Dermis blood vessel endothelial cell (primary cell): ENCODE measurements at regions not wholly inside any gene's neighbourhood (a gene's known extent, or its start where the extent isn't known, plus 50 kb on each side); places are given as distances from the start of the nearest gene placed in this dataset.
"Not testable (repeated sequence)": the region's sequence is repeated elsewhere in the genome, so short reads cannot be mapped to it uniquely, and the experiment has no call there.

ENCODE experiments used
- DNase-seq: peaks from one replicate; pipeline ENCODE4 v3.0.0; 2010

- DNase-seq, result no peak
These were observed 1602.3 kb downstream of the C4orf33 start for GRCh38 chr4:130698251-130698650.

DNA sequence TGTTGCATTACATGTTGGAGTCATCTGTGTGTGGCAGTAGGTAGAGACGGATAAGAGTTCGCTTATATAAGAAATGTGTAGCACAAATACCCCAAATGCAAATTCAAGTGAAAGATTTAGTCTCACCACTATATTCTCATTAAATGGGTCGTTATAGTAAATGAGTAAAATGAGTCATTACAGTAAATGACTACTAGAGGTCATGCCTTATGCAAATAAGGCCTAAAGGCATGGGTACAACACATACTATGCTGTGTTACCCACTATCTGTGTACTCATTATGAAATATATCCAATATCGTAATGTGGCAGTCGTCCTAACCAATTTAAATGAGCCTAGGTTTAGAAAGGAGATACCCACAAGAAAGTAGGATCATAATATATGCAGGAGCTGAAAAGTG lies 1603.1 kb downstream of the C4orf33 start:
- no peak for DNase-seq

GRCh38 chr4:130703211-130703935 lies 1607.4 kb downstream of the C4orf33 start:
- DNase-seq, result no peak

DNA sequence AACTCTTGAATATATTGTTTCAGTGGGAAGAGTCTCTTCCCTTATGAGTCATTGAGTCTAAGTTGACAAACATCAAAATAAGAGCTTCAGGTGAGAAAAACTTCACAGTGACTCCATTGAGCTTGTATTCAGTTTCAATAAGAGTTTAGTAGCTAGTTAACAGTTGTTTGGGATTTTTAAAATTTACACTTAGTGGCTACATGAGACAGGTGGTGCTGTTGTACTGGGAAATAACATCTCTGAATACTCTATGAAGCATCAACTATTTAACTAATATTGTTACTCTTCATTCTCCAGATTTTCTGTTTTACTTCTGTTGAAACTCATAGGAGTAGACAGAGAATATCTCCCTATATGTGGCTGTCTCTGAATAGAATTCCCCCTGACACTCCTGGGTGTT lies 1609.1 kb downstream of the C4orf33 start:
- DNase-seq, result no peak

GRCh38 chr4:130712038-130712437 lies 1616.1 kb downstream of the C4orf33 start:
- no peak for DNase-seq

- DNase-seq, result no peak
These were observed 1618.1 kb downstream of the C4orf33 start for GRCh38 chr4:130714006-130714405.

- no peak for DNase-seq
These were observed 1626.4 kb downstream of the C4orf33 start for GRCh38 chr4:130722361-130722760.

DNA sequence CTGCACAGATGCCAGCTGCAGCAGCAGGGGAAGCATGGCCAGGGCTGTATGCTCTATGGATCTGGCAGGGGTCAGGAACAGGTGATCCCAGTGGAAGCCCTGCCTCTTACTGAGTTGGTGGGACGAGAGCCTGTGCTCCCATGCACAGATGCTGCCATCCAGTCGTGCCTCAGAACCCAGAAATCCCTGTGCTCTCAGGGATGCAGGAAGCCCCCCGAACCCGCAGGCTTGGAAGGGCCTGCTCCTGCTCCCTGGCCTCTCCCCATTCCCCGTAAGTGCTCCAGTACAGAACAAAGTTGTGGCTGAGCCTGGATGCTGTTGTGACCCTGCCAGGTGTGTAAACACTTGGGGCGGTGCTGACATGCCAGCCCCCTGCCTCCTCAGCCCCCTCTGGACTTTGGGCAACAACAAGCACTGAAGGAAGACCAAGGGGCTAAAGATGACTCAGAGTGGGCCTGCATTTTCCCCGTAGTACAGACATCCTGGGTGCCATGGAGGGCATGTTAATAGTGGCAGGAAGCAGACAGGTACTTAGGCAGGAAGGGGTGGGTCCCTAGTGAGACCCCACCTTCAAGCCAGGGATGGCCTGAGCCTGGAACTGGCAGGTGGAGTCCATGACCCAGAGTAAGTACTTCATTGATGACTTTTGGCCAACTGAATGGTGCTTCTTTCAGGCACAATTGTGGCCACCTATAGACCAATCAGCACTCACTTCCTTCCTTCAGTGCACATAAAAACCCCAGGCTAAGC lies 1640.7 kb downstream of the C4orf33 start:
- no peak for DNase-seq

DNA sequence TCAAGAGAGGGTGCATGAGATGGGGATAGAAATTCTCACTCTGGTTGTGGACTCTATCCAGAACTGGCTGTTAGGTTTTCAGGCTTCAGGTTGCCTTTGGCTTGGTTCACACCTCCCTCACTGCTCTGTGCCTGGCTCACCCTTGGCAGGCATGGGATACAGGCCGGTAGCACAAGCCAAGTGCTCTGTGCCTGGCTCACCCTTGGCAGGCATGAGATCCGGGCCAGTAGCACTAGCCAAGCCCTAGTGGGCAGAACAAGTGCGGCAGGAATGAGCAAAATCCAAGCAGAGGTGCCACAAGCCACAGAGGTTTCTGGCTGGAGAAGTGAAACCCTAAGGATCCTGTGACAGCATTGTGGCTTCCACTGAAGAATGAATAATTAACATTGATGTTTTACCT lies 1642.3 kb downstream of the C4orf33 start:
- no peak for DNase-seq

DNA sequence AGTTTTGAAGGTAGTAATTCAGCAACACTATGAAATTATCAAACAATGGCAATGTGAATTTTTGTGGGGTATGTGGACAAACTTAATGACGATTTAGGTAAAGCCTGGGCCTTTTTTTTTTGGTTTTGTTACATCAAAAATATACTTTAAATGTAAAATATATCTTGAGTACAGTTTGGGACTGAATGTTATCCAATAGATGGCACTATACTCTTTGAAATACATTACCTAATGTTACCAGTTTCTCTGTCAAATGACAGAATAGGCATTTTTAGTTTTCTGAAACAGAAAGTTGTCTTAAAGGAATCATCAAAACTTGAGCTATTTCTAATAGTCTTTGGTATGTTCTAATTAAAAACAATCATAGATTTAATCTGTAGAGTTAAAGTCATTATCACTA lies 1651.9 kb downstream of the C4orf33 start:
- DNase-seq, result no peak

- no peak for DNase-seq
These were observed 1658.0 kb downstream of the C4orf33 start for GRCh38 chr4:130753926-130754325.

DNA sequence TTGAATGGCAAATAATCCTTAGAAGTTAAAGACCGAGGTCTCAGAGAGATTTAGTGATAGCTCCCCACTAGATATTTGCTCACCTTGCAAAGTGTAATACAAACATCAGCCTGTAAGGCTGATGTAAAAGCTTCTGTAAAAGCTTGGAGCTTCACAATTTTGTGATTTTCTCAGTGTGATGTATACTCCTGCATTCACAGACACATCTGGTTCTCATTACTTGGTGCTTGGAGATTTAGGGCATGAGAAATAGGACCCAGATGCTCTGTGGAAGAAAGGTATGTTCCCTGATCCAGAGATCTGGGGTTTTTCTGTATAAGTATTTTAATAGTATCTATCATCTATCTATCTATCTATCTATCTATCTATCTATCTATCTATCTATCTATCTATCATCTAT lies 1664.3 kb downstream of the C4orf33 start:
- DNase-seq, result no peak

DNA sequence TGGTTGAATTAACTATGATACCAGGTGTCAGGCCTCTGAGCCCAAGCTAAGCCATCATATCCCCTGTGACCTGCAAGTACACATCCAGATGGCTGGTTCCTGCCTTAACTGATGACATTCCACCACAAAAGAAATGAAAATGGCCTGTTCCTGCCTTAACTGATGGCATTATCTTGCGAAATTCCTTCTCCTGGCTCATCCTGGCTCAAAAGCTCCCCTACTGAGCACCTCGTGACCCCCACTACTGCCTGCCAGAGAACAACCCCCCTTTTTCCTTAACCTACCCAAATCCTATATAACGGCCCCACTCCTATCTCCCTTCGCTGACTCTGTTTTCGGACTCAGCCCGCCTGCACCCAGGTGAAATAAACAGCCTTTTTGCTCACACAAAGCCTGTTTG lies 1671.4 kb downstream of the C4orf33 start:
- DNase-seq, result not testable (repeated sequence)

DNA sequence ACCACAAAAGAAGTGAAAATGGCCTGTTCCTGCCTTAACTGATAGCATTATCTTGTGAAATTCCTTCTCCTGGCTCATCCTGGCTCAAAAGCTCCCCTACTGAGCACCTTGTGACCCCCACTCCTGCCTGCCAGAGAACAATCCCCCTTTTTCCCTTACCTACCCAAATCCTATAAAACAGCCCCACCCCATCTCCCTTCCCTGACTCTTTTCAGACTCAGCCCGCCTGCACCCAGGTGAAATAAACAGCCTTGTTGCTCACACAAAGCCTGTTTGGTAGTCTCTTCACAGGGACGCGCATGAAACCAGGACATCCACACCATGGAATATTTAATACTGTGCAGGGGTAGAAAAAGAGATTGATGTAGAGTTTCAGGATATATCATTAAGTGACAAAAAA lies 1677.0 kb downstream of the C4orf33 start:
- DNase-seq, result not testable (repeated sequence)

- DNase-seq, result no peak
These were observed 1712.5 kb downstream of the C4orf33 start for GRCh38 chr4:130808492-130808891.

DNA sequence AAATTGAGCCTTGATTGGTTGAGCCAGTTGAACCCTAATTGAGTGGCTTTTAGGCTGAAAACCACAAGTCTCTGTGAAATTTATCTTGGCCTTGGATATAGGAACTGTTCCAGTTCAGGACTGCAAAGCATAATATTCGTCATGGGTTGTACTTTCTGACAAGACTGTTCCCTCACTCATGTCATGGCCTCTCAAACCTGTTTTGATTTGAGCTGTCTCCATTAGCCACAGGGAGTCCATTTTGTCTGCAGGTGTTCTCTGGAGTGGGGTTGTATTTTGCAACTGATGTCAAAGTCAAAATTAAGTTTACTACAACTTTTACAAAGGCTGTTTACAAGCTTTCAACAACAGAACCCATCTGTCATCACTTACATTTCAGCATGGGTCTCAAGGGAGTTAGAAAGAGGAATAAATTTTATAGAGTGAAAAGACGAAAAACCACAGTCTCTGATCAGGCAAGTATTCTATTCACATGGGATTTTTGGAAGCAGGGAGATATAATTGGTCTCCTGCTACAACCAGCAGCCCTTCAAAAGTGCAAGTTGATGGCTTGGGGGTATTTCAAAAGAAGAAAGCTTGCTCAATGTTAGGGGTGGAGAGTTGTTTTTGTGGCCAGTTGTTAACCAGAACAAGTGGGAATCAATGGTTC lies 1716.3 kb downstream of the C4orf33 start:
- no peak for DNase-seq

DNA sequence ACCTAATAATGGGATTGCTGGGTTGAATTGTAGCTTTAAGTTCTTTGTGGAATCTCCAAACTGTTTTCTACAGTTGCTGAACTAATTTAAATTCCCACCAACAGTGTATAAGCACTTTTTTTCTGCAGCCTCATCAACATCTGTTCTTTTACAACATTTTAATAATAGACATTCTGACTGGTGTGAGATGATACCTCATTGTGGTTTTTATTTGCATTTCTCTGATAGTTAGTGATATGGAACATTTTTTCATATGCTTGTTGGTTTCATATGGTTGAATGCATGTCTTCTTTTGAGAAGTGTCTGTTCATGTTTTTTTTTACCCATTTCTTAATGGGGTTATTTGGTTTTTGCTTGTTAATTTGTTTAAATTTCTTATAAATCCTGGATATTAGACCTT lies 1718.9 kb downstream of the C4orf33 start:
- DNase-seq, result no peak

GRCh38 chr4:130820448-130820847 lies 1724.5 kb downstream of the C4orf33 start:
- no peak for DNase-seq

GRCh38 chr4:130825284-130825683 lies 1729.3 kb downstream of the C4orf33 start:
- DNase-seq, result no peak

DNA sequence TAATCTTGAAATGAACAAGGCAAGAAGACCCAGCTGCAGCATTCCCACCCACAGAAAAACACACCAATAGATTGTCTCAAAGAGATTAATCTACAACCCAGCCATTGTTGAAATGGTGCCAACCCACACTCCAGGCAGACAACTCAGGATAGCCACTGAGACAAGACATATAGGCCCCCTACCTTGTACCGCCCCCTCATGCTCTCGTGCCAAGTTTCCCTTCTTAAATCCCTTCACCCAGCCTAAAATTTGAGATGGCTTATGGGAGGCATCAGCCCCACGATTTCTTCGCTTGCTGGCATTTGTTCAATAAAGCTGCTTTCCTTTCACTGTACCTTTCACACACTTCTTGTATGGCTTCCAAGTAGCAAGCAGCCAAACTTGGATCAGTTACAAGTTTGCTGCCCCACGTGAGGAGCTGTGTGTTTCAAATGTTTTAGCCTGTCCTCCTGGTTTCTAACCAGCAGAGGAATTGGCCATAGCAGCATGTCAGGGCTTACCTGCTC lies 1754.1 kb downstream of the C4orf33 start:
- no peak for DNase-seq

- no peak for DNase-seq
These were observed 1755.2 kb downstream of the C4orf33 start for GRCh38 chr4:130851107-130851506.

- no peak for DNase-seq
These were observed 1756.0 kb downstream of the C4orf33 start for GRCh38 chr4:130851932-130852331.

- DNase-seq, result no peak
These were observed 1759.6 kb downstream of the C4orf33 start for GRCh38 chr4:130855533-130855932.

DNA sequence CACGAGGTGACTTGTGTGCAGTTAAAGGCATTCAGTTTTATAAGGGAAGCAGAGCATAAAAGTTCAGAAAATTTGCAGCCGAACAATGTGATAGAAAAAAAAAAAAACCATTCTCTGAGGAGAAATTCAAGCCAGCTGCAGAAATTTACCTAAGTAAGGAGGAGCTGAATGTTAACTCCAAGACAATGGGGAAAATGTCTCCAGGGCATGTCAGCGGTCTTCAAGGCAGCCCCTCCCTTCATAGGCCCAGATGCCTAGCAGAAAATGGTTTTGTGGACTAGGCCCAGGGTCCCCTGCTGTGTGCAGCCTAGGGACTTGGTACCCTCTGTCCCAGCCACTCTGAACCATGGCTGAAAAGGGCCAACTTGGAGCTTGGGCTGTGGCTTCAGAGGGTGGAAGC lies 1764.0 kb downstream of the C4orf33 start:
- no peak for DNase-seq
